H9 (cell line): ENCODE measurements at regions not wholly inside any gene's neighbourhood (a gene's known extent, or its start where the extent isn't known, plus 50 kb on each side); places are given as distances from the start of the nearest gene placed in this dataset.

Experiments used
- DNase-seq: peaks from one replicate; pipeline ENCODE4 v3.0.0-alpha.2; 2017
- H2AFZ ChIP-seq: one replicate; pipeline ENCODE4 v1.6.1; 2013; ENCODE audit warnings: mild to moderate bottlenecking, low read length, control low read depth, moderate library complexity
- H2AK5ac ChIP-seq: 2 replicates; pipeline ENCODE4 v1.6.1; 2013; ENCODE audit warnings: low read length, control low read depth, mixed read lengths; ENCODE audit not compliant: insufficient read length
- H2BK120ac ChIP-seq: one replicate; pipeline ENCODE4 v1.6.1; 2013; ENCODE audit warnings: low read depth, mild to moderate bottlenecking, low read length, control low read depth, inconsistent platforms; ENCODE audit not compliant: poor library complexity, severe bottlenecking
- H2BK12ac ChIP-seq: 2 replicates; pipeline ENCODE4 v1.6.1; 2013; ENCODE audit warnings: low read length, control low read depth, mixed read lengths, low read depth; ENCODE audit not compliant: insufficient read length
- H2BK15ac ChIP-seq: 2 replicates; pipeline ENCODE4 v1.6.1; 2013; ENCODE audit warnings: low read depth, low read length, control low read depth
- H2BK20ac ChIP-seq: one replicate; pipeline ENCODE4 v1.6.1; 2013; ENCODE audit warnings: low read depth, mild to moderate bottlenecking, low read length, control low read depth, inconsistent platforms; ENCODE audit not compliant: poor library complexity, severe bottlenecking
- H2BK5ac ChIP-seq: 2 replicates; pipeline ENCODE4 v1.6.1; 2013; ENCODE audit warnings: low read length, control low read depth, mixed read lengths; ENCODE audit not compliant: insufficient read length
- H3K14ac ChIP-seq: 2 replicates; pipeline ENCODE4 v1.6.1; 2013; ENCODE audit warnings: low read length, control low read depth; ENCODE audit not compliant: insufficient read depth
- H3K18ac ChIP-seq: 2 replicates; pipeline ENCODE4 v1.6.1; 2013; ENCODE audit warnings: low read depth, mild to moderate bottlenecking, mixed read lengths, low read length, control low read depth; ENCODE audit not compliant: insufficient read length
- H3K23ac ChIP-seq: 2 replicates; pipeline ENCODE4 v1.6.1; 2013; ENCODE audit warnings: low read length, control low read depth, mixed read lengths, low read depth; ENCODE audit not compliant: insufficient read length
- H3K23me2 ChIP-seq: 2 replicates; pipeline ENCODE4 v1.6.1; 2013; ENCODE audit warnings: low read depth, mild to moderate bottlenecking, mixed read lengths, low read length, control low read depth; ENCODE audit not compliant: insufficient read length, poor library complexity, severe bottlenecking
- H3K27ac ChIP-seq: 2 replicates; pipeline ENCODE4 v1.5.1; 2013; ENCODE audit warnings: low read length, control low read depth, mixed read lengths, low read depth; ENCODE audit not compliant: insufficient read length
- H3K27me3 ChIP-seq: 2 replicates; pipeline ENCODE4 v1.6.1; 2013; ENCODE audit warnings: low read length, control low read depth, inconsistent platforms; ENCODE audit not compliant: insufficient read depth
- H3K4ac ChIP-seq: 2 replicates; pipeline ENCODE4 v1.6.1; 2013; ENCODE audit warnings: low read depth, mild to moderate bottlenecking, control low read depth, inconsistent platforms, low read length, moderate library complexity
- H3K4me1 ChIP-seq: 2 replicates; pipeline ENCODE4 v1.6.1; 2013; ENCODE audit warnings: low read length, control low read depth, inconsistent platforms; ENCODE audit not compliant: insufficient read depth
- H3K4me2 ChIP-seq: 2 replicates; pipeline ENCODE4 v1.6.1; 2013; ENCODE audit warnings: low read length, control low read depth, mixed read lengths; ENCODE audit not compliant: insufficient read length, insufficient read depth
- H3K56ac ChIP-seq: 2 replicates; pipeline ENCODE4 v1.6.1; 2013; ENCODE audit warnings: low read depth, mild to moderate bottlenecking, mixed read lengths, low read length, control low read depth; ENCODE audit not compliant: insufficient read length
- H3K79me1 ChIP-seq: 2 replicates; pipeline ENCODE4 v1.6.1; 2013; ENCODE audit warnings: low read depth, mild to moderate bottlenecking, moderate library complexity, low read length, control low read depth, inconsistent platforms; ENCODE audit not compliant: insufficient read depth, poor library complexity, severe bottlenecking
- H3K79me2 ChIP-seq: 2 replicates; pipeline ENCODE4 v1.6.1; 2013; ENCODE audit warnings: low read length, control low read depth, inconsistent platforms; ENCODE audit not compliant: insufficient read depth
- H3K9ac ChIP-seq: 2 replicates; pipeline ENCODE4 v1.6.1; 2013; ENCODE audit warnings: low read length, control low read depth, mixed read lengths; ENCODE audit not compliant: insufficient read length; ENCODE audit errors: extremely low read depth
- H3K9me3 ChIP-seq: one replicate; pipeline ENCODE4 v1.6.1; 2013; ENCODE audit warnings: low read depth, low read length, inconsistent platforms; ENCODE audit not compliant: control insufficient read depth
- H3T11ph ChIP-seq: one replicate; pipeline ENCODE4 v1.6.1; 2013; ENCODE audit warnings: mild to moderate bottlenecking, low read length, control low read depth, inconsistent platforms
- H4K20me1 ChIP-seq: one replicate; pipeline ENCODE4 v1.6.1; 2013; ENCODE audit not compliant: control insufficient read depth, insufficient read length, insufficient read depth
- H4K5ac ChIP-seq: 2 replicates; pipeline ENCODE4 v1.6.1; 2013; ENCODE audit warnings: low read depth, mild to moderate bottlenecking, mixed read lengths, low read length, control low read depth; ENCODE audit not compliant: insufficient read length
- H4K8ac ChIP-seq: replicated peaks from 2 replicates; pipeline ENCODE4 v1.6.1; 2013; ENCODE audit warnings: low read length, control low read depth, mixed read lengths, low read depth; ENCODE audit not compliant: insufficient read length
- H4K91ac ChIP-seq: 2 replicates; pipeline ENCODE4 v1.6.1; 2013; ENCODE audit warnings: low read depth, mild to moderate bottlenecking, moderate library complexity, mixed read lengths, low read length, control low read depth; ENCODE audit not compliant: insufficient read length
- H3K27ac Mint-ChIP-seq, 3 experiments: 2 replicates in 2 of 3; 3 replicates in 1 of 3; pipeline ENCODE4 v1.8.0; 2020 to 2021; ENCODE audit warnings: mixed read lengths in 3 of 3, mild to moderate bottlenecking in 1 of 3, moderate library complexity in 1 of 3
- H3K27me3 Mint-ChIP-seq: 2 replicates; pipeline ENCODE4 v1.8.0; 2021; ENCODE audit warnings: low read depth, mild to moderate bottlenecking, moderate library complexity, mixed read lengths
- H3K36me3 Mint-ChIP-seq, 3 experiments: 2 replicates in 2 of 3; 3 replicates in 1 of 3; pipeline ENCODE4 v1.8.0; 2020 to 2021; ENCODE audit warnings: low read depth in 3 of 3, mixed read lengths in 3 of 3; ENCODE audit not compliant: insufficient read depth in 1 of 3
- H3K4me1 Mint-ChIP-seq, 2 experiments: 2 replicates each; pipeline ENCODE4 v1.8.0; 2020; ENCODE audit warnings: mixed read lengths in 2 of 2
- H3K4me3 Mint-ChIP-seq, 2 experiments: 2 replicates in 1 of 2; 3 replicates in 1 of 2; pipeline ENCODE4 v1.8.0; 2020 to 2021; ENCODE audit warnings: mild to moderate bottlenecking in 2 of 2, mixed read lengths in 2 of 2, moderate library complexity in 1 of 2
- H3K9me3 Mint-ChIP-seq, 2 experiments: 2 replicates in 1 of 2; 3 replicates in 1 of 2; pipeline ENCODE4 v1.8.0; 2020; ENCODE audit warnings: mild to moderate bottlenecking in 2 of 2, mixed read lengths in 2 of 2, moderate library complexity in 1 of 2
- WGBS: extraction: QIAGEN DNeasy Blood & Tissue Kit; methylation state at CpG from one replicate; pipeline ENCODE4 v1.1.7; 2013; ENCODE audit warnings: missing lambda C conversion rate, low lambda C conversion rate, mixed read lengths; ENCODE audit not compliant: insufficient read length; ENCODE audit errors: extremely low coverage; 5-methylcytosine and 5-hydroxymethylcytosine counted together
- TF ChIP-seq, protein P1 (sequence below): fragments of 200-600 bp; sonication (generic); conservative IDR thresholded peaks from 3 replicates; pipeline ENCODE4 v1.8.0; 2021; ENCODE audit warnings: antibody characterized with exemption, mild to moderate bottlenecking

DNA sequence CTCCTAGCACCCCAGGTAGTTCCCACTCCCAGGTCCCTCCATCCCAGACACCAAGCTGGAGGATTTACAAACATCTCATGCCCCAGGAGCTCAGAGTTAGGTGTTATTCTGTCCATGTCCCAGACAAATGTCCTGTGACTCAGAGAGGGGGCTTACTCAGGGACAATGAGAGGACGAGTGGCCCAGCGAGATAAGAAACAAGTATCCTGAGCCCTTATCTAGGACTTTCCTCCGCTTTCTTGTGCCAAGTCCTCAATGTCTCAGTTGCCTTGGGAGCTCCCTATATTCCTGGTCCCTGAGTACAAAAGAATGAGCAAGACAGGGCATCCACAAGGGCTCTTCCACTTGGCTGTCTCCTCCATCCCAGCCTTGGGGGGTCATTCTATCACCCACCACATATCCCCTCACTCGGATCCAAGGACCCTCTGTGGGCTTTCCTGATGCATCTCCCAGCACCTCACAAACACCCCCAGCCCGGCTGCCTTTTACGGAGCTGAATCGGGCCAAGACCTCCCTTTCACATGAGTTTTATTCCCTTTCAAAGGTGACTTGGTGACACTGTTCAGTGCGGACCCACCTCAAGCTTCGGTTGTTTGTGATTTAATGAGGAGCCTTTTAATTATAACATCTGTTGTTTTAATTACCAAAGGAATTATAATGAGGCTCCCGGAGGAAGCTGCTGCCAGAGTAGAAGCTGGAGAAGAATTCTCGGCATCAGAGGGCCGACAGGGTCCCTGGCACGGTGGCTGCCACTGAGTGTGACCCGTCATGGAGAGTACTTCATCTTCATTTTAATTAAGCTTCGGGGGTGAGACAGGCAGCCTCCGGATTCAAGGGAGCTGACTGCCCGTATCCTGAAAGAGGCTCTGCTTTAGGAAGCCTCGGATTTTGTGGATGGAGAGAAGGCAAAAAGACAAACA, 121.5 kb downstream of the WSCD1 start:
- Histone ChIP-seq H3K23ac (no peak overlapping the region), H2BK120ac (no peak overlapping the region), H3K4me2 (no peak overlapping the region), H3K14ac (no peak overlapping the region), H3K56ac (no peak overlapping the region), H3K27ac (no peak overlapping the region), H3T11ph (no peak overlapping the region), H2BK15ac (no peak overlapping the region), H4K8ac (no peak overlapping the region), H4K5ac (no peak overlapping the region), H4K91ac (no peak overlapping the region), H3K79me1 (no peaks in the 10 kb centered on the region), H3K23me2 (no peaks in the 10 kb centered on the region), H3K4me1 (no peaks in the 10 kb centered on the region), H4K20me1 (no peaks in the 10 kb centered on the region), H3K18ac (no peak overlapping the region), H3K4ac (no peak overlapping the region), H3K27me3 (no peaks in the 10 kb centered on the region), H2AFZ (no peak overlapping the region), H3K9me3 (no peaks in the 10 kb centered on the region), H2BK20ac (no peak overlapping the region), H3K9ac (no peak overlapping the region), H2BK5ac (no peak overlapping the region), H3K79me2 (no peaks in the 10 kb centered on the region), H2BK12ac (no peak overlapping the region), H2AK5ac (no peak overlapping the region)
- H3K27ac Mint-ChIP-seq: peak overlapping the region in 1 of 3 experiments; percentile 15; a peak in 1 of 7 replicates
- no CpG with 5 or more reads among the region's 18 CpGs for WGBS
- peaks cover 12 to 19% of the 10 kb centered on the region in 2 experiments for H3K9me3 Mint-ChIP-seq
- peaks cover 6 to 14% of the 10 kb centered on the region in 2 experiments for H3K4me1 Mint-ChIP-seq
- TF ChIP-seq, protein P1, sequence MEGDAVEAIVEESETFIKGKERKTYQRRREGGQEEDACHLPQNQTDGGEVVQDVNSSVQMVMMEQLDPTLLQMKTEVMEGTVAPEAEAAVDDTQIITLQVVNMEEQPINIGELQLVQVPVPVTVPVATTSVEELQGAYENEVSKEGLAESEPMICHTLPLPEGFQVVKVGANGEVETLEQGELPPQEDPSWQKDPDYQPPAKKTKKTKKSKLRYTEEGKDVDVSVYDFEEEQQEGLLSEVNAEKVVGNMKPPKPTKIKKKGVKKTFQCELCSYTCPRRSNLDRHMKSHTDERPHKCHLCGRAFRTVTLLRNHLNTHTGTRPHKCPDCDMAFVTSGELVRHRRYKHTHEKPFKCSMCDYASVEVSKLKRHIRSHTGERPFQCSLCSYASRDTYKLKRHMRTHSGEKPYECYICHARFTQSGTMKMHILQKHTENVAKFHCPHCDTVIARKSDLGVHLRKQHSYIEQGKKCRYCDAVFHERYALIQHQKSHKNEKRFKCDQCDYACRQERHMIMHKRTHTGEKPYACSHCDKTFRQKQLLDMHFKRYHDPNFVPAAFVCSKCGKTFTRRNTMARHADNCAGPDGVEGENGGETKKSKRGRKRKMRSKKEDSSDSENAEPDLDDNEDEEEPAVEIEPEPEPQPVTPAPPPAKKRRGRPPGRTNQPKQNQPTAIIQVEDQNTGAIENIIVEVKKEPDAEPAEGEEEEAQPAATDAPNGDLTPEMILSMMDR: no peak
- DNase-seq: no peak
- no peak overlapping the region for H3K4me3 Mint-ChIP-seq
- peaks cover 7% of the 10 kb centered on the region for H3K27me3 Mint-ChIP-seq
- peaks cover 5 to 16% (median 7%) of the 10 kb centered on the region in 3 experiments for H3K36me3 Mint-ChIP-seq
